GM12878 (cell line): ENCODE measurements at regions not wholly inside any gene's neighbourhood (a gene's known extent, or its start where the extent isn't known, plus 50 kb on each side); places are given as distances from the start of the nearest gene placed in this dataset.
"Not testable (repeated sequence)": the region's sequence is repeated elsewhere in the genome, so short reads cannot be mapped to it uniquely, and the experiment has no call there.

Experiments
- ATAC-seq: fragments of 200-7000 bp; cut with Tn5 transposase; 3 replicates; pipeline ENCODE4 v1.9.1; 2020; ENCODE audit warnings: mild to moderate bottlenecking, moderate library complexity
- BruUV-seq: library from RNA; stranded (reverse); fragments of 400-500 nt; replicated peaks from 2 replicates; lab custom pipeline; 2021; lab: Mats Ljungman, UMichigan
- CTCF ChIA-PET: fragments of 300-600 bp; sonication (Branson Sonifier 250); formaldehyde crosslinking; extraction: SDS; loops from one replicate; lab custom pipeline; 2021; ENCODE audit warnings: inconsistent platforms; lab: Yijun Ruan, JAX
- POLR2A ChIA-PET: fragments of 350-600 bp; formaldehyde crosslinking; extraction: SDS; loops from one replicate; lab custom pipeline; 2021; ENCODE audit warnings: inconsistent platforms; lab: Charles Lee
- RAD21 ChIA-PET: fragments of 300-600 bp; sonication (Branson Sonifier 250); formaldehyde crosslinking; loops from one replicate; lab custom pipeline; 2023; ENCODE audit warnings: antibody characterized with exemption; ENCODE audit not compliant: unreplicated experiment; lab: Charles Lee
- SMC1A ChIA-PET: fragments of 300-600 bp; sonication (Branson Sonifier 250); formaldehyde crosslinking; loops from one replicate; lab custom pipeline; 2023; ENCODE audit not compliant: unreplicated experiment, uncharacterized antibody; lab: Charles Lee
- DNase-seq: peaks from one replicate; pipeline ENCODE4 v3.0.0-alpha.2; 2011; ENCODE audit warnings: low read depth, low spot score
- FAIRE-seq: peaks from 3 replicates; lab custom pipeline; 2011; peaks lifted over from hg19 to GRCh38; lab: Jason Lieb, UNC
- H2AFZ ChIP-seq: 2 replicates; pipeline ENCODE4 v1.6.0; 2011; ENCODE audit warnings: low read depth, low read length, control low read depth; ENCODE audit not compliant: control insufficient read depth
- H3K27ac ChIP-seq: 2 replicates; pipeline ENCODE4 v1.5.1; 2011; ENCODE audit warnings: control low read depth; ENCODE audit not compliant: control insufficient read depth, insufficient read depth
- H3K27me3 ChIP-seq, 2 experiments: replicated peaks in 1 of 2; 2 replicates each; pipeline versions ENCODE4 v1.6.0 to v1.6.1; 2011; ENCODE audit warnings: low read length in 1 of 2; ENCODE audit not compliant: control insufficient read depth in 2 of 2, insufficient read depth in 2 of 2
- H3K36me3 ChIP-seq, 2 experiments: 2 replicates each; pipeline ENCODE4 v1.5.1; 2011; ENCODE audit warnings: low read length in 1 of 2; ENCODE audit not compliant: control insufficient read depth in 2 of 2, insufficient read depth in 2 of 2
- H3K4me1 ChIP-seq: 2 replicates; pipeline ENCODE4 v1.6.1; 2011; ENCODE audit warnings: mild to moderate bottlenecking, low read length, moderate library complexity, mixed read lengths; ENCODE audit not compliant: control insufficient read depth, insufficient read depth
- H3K4me2 ChIP-seq: 2 replicates; pipeline ENCODE4 v1.6.0; 2011; ENCODE audit warnings: control low read depth; ENCODE audit not compliant: control insufficient read depth, insufficient read depth
- H3K4me3 ChIP-seq: fragments of 200-600 bp; sonication (generic); 2 replicates; pipeline ENCODE4 v1.5.1; 2016
- H3K79me2 ChIP-seq: 2 replicates; pipeline ENCODE4 v1.6.0; 2011; ENCODE audit warnings: low read length; ENCODE audit not compliant: control insufficient read depth, insufficient read depth
- H3K9ac ChIP-seq: 2 replicates; pipeline ENCODE4 v1.8.0; 2011; ENCODE audit warnings: low read length, control low read depth, mixed read lengths; ENCODE audit not compliant: control insufficient read depth, insufficient read depth
- H3K9me3 ChIP-seq: replicated peaks from 3 replicates; pipeline ENCODE4 v1.5.1; 2011; ENCODE audit warnings: mild to moderate bottlenecking, low read length; ENCODE audit not compliant: control insufficient read depth, insufficient read depth
- H4K20me1 ChIP-seq: 2 replicates; pipeline ENCODE4 v1.6.0; 2011; ENCODE audit not compliant: control insufficient read depth, insufficient read depth
- MEF2A ChIP-seq: IDR thresholded peaks from 2 replicates; pipeline ENCODE4 v1.6.1; 2011; ENCODE audit warnings: low read depth, mild to moderate bottlenecking, low read length, moderate library complexity; ENCODE audit not compliant: insufficient read depth
- POLR2A ChIP-seq: IDR thresholded peaks from 2 replicates; pipeline ENCODE4 v1.6.1; 2011; ENCODE audit warnings: low read depth, mild to moderate bottlenecking, low read length
- SPI1 ChIP-seq: IDR thresholded peaks from 2 replicates; pipeline ENCODE4 v1.6.1; 2011; ENCODE audit warnings: low read depth, mild to moderate bottlenecking, low read length, moderate library complexity, borderline replicate concordance; ENCODE audit not compliant: insufficient read depth
- WGBS: methylation state at CpG from one replicate; pipeline ENCODE4 v1.1.6; 2016; ENCODE audit warnings: low lambda C conversion rate; ENCODE audit not compliant: insufficient replicate concordance, insufficient coverage; ENCODE audit errors: missing lambda C conversion rate; 5-methylcytosine and 5-hydroxymethylcytosine counted together
- in situ Hi-C: fragments of 300-500 bp; cut with MboI; formaldehyde crosslinking; loops from 9 replicates; pipeline ENCODE4 v1.14.3; 2018; ENCODE audit warnings: mixed read lengths
- intact Hi-C: fragments of 100-400 bp; cut with micrococcal nuclease; formaldehyde crosslinking; loops from one replicate; pipeline ENCODE4 v1.14.2; 2022; ENCODE audit not compliant: unreplicated experiment

GRCh38 chr4:174177536-174177935 is 105.9 kb downstream of the FBXO8 start:
- ChIA-PET SMC1A (interaction anchor here (0.9 kb wide), 1 partner anchor 16 kb away, joined by 3 read pairs; no protein-coding TSS in a partner anchor), RAD21 (no interaction called here), POLR2A (no interaction called here), CTCF (no interaction called here)
- Histone ChIP-seq H3K4me3 (no peak overlapping the region), H3K36me3 (no peaks in the 10 kb centered on the region), H3K79me2 (no peaks in the 10 kb centered on the region), H3K4me2 (no peak overlapping the region), H3K27me3 (no peaks in the 10 kb centered on the region), H4K20me1 (no peaks in the 10 kb centered on the region), H2AFZ (no peak overlapping the region), H3K9me3 (no peaks in the 10 kb centered on the region), H3K27ac (no peak overlapping the region), H3K9ac (no peak overlapping the region), H3K4me1 (no peaks in the 10 kb centered on the region)
- no peak for FAIRE-seq
- DNase-seq, result no peak
- BruUV-seq, result no TSS peak
- in situ Hi-C loops, result no loop called here
- TF ChIP-seq MEF2A (no peak), SPI1 (no peak), POLR2A (no peak)
- ATAC-seq, result no peak
- 0% methylated on average over 1 of the region's 1 CpG for WGBS
- intact Hi-C loops, result no loop called here

DNA sequence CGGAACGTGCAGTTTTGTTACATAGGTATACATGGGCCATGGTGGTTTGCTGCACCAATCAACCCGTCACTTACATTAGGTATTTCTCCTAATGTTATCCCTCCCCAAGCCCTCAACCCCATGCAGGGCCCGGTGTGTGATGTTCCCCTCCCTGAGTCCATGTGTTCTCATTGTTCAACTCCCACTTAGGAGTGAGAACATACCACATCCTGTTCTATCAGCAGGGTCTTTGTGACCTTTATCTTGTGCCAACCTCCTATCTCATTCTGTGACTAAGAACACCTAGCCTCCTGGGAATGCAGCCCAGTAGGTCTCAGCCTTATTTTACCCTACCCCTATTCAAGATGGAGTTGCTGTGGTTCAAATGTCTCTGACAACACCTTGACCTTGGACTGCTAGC is 107.6 kb downstream of the FBXO8 start:
- H3K4me2 ChIP-seq, H3K4me1 ChIP-seq, H3K36me3 ChIP-seq, H2AFZ ChIP-seq, H3K27me3 ChIP-seq, SMC1A ChIA-PET, intact Hi-C loops, H4K20me1 ChIP-seq, POLR2A ChIA-PET, RAD21 ChIA-PET, H3K9ac ChIP-seq, FAIRE-seq, ATAC-seq, H3K79me2 ChIP-seq, BruUV-seq, H3K27ac ChIP-seq, in situ Hi-C loops, H3K4me3 ChIP-seq, DNase-seq, CTCF ChIA-PET, H3K9me3 ChIP-seq: not testable (repeated sequence)
- WGBS, result 83% methylated on average over 4 of the region's 4 CpGs
